SJCRH30 (cell line): ENCODE measurements at regions not wholly inside any gene's neighbourhood (a gene's known extent, or its start where the extent isn't known, plus 50 kb on each side); places are given as distances from the start of the nearest gene placed in this dataset.

Source experiments
- DNase-seq, 2 experiments: peaks; one replicate each; pipeline ENCODE4 v3.0.0-alpha.2; 2015 to 2020
- H3K27ac ChIP-seq: fragments of 250-450 bp; sonication (Bioruptor Pico); 2 replicates; pipeline ENCODE4 v1.5.1; 2020; ENCODE audit warnings: mild to moderate bottlenecking, moderate library complexity
- H3K27me3 ChIP-seq: fragments of 250-450 bp; sonication (Bioruptor Pico); 2 replicates; pipeline ENCODE4 v1.5.1; 2020; ENCODE audit warnings: mild to moderate bottlenecking, moderate library complexity
- H3K36me3 ChIP-seq: fragments of 250-450 bp; sonication (Bioruptor Pico); 2 replicates; pipeline ENCODE4 v1.5.1; 2020; ENCODE audit warnings: mild to moderate bottlenecking, moderate library complexity
- H3K4me1 ChIP-seq: fragments of 250-450 bp; sonication (Bioruptor Pico); 2 replicates; pipeline ENCODE4 v1.5.1; 2020; ENCODE audit warnings: mild to moderate bottlenecking, moderate library complexity
- H3K4me3 ChIP-seq: fragments of 250-450 bp; sonication (Bioruptor Pico); 2 replicates; pipeline ENCODE4 v1.5.1; 2020; ENCODE audit warnings: mild to moderate bottlenecking, moderate library complexity
- H3K9me3 ChIP-seq: fragments of 250-450 bp; sonication (Bioruptor Pico); replicated peaks from 2 replicates; pipeline ENCODE4 v1.5.1; 2020; ENCODE audit warnings: mild to moderate bottlenecking, moderate library complexity

- Histone ChIP-seq H3K27ac (no peak overlapping the region), H3K4me1 (peaks cover 8% of the 10 kb centered on the region), H3K4me3 (no peak overlapping the region), H3K9me3 (no peaks in the 10 kb centered on the region), H3K27me3 (no peaks in the 10 kb centered on the region), H3K36me3 (no peaks in the 10 kb centered on the region)
- DNase-seq: no peak
Observed at GRCh38 chr12:92437452-92437851, 265.3 kb upstream of the PLEKHG7 start.

DNA sequence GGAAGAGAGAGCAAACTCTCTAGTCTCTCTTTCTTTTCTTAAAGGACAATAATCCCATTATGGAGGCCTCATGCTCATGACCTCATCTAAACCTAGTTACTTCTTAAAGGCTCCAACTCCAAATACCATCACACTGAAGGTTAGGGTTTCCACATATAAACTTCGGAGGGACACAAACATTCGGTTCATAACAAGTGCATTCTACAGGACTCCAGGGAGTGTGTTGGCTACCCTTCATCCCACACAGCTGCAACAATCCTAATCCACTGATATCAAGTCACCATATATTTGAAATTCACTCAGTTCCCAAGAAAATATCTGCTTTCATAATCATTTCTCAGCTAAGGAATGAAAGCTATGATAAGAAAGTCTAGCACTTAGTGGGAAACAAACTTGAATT lies 265.9 kb upstream of the PLEKHG7 start:
- DNase-seq: no peak
- H3K36me3 ChIP-seq: no peaks in the 10 kb centered on the region
- H3K9me3 ChIP-seq: no peaks in the 10 kb centered on the region
- no peaks in the 10 kb centered on the region for H3K27me3 ChIP-seq
- H3K4me3 ChIP-seq: no peak overlapping the region
- peaks cover 5% of the 10 kb centered on the region; the same call in 1 of the 2 replicates for H3K4me1 ChIP-seq
- H3K27ac ChIP-seq: no peak overlapping the region

DNA sequence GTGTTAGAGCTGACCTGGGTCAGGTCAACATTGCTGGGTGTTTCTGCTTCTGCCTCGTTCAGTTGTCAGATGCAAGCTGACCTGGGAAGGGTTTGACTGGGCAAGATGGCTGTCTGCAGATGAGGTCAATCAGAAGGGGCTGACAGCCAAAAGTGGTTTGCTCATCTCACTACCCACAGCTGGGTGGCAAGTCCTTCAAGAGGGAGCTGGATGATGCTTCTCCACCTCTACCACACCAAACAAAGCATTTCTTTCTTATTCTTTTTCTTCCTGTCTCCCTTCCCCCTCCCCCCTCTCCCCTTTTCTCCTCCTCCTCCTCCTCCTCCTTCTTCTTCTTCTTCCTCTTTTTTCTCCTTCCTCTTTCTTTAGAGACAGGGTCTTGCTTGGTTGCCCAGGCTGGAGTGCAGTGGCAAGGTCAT lies 268.2 kb upstream of the PLEKHG7 start:
- Histone ChIP-seq H3K27me3 (no peaks in the 10 kb centered on the region), H3K4me1 (no peaks in the 10 kb centered on the region), H3K4me3 (no peak overlapping the region), H3K36me3 (no peaks in the 10 kb centered on the region), H3K27ac (no peak overlapping the region), H3K9me3 (no peaks in the 10 kb centered on the region)
- DNase-seq: no peak

- no peaks in the 10 kb centered on the region for H3K4me1 ChIP-seq
- H3K27ac ChIP-seq: no peak overlapping the region
- no peaks in the 10 kb centered on the region for H3K9me3 ChIP-seq
- H3K36me3 ChIP-seq: no peaks in the 10 kb centered on the region
- H3K27me3 ChIP-seq: no peaks in the 10 kb centered on the region
- H3K4me3 ChIP-seq: no peak overlapping the region
- no peak for DNase-seq
Observed at GRCh38 chr12:92432724-92433441, 269.9 kb upstream of the PLEKHG7 start.

DNA sequence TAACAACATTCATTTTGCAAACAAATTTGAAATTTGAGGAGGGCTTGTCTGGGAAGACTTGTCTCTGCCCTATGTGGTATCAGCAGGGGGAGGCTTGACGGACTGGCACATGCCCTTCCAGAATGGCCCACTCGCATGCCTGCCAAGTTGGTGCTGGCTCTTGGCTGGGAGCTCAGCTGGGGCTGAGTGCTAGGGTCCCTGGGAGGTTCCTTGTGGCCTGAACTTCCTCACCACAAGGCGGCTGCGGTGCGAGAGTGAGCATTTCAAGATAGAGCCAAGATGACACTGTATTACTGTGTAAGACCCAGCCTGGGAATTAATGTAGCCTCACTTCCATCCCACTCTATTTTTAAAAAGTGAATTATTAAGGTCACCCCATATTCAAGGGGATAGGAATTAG lies 271.6 kb upstream of the PLEKHG7 start:
- H3K9me3 ChIP-seq: no peaks in the 10 kb centered on the region
- H3K27me3 ChIP-seq: no peaks in the 10 kb centered on the region
- no peak overlapping the region for H3K27ac ChIP-seq
- no peaks in the 10 kb centered on the region for H3K36me3 ChIP-seq
- DNase-seq: no peak
- no peak overlapping the region for H3K4me3 ChIP-seq
- no peaks in the 10 kb centered on the region for H3K4me1 ChIP-seq

GRCh38 chr12:92426332-92426731 lies 276.5 kb upstream of the PLEKHG7 start:
- no peak overlapping the region for H3K27ac ChIP-seq
- no peak overlapping the region for H3K4me3 ChIP-seq
- H3K36me3 ChIP-seq: no peaks in the 10 kb centered on the region
- no peaks in the 10 kb centered on the region for H3K9me3 ChIP-seq
- no peak for DNase-seq
- H3K4me1 ChIP-seq: no peaks in the 10 kb centered on the region
- no peaks in the 10 kb centered on the region for H3K27me3 ChIP-seq

GRCh38 chr12:92425165-92425564 lies 277.6 kb upstream of the PLEKHG7 start:
- Histone ChIP-seq H3K9me3 (no peaks in the 10 kb centered on the region), H3K27me3 (no peaks in the 10 kb centered on the region), H3K27ac (no peak overlapping the region), H3K36me3 (no peaks in the 10 kb centered on the region), H3K4me3 (no peak overlapping the region), H3K4me1 (no peaks in the 10 kb centered on the region)
- no peak for DNase-seq

DNA sequence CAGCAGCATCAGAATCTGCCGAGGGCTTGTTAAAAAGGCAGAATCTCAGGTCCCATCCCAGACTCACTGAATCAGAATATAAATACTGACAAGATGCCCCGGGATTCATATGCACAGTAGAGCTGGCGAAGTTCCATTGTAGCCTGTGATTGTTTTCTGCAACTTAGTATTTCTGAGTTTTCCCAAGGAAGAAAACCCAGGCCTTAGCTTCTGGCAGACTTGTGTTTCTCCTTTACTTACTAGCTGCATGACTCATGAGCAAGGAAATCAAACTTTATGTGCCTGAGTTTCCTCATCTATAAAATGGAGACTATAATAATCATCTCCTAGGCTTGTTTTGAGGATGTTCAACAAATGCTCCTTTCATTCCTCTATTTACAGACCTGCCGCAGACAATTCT lies 278.5 kb upstream of the PLEKHG7 start:
- DNase-seq: no peak
- H3K9me3 ChIP-seq: no peaks in the 10 kb centered on the region
- H3K36me3 ChIP-seq: no peaks in the 10 kb centered on the region
- no peaks in the 10 kb centered on the region for H3K27me3 ChIP-seq
- no peak overlapping the region for H3K4me3 ChIP-seq
- no peaks in the 10 kb centered on the region for H3K4me1 ChIP-seq
- H3K27ac ChIP-seq: no peak overlapping the region

GRCh38 chr12:92421701-92422100 lies 276.1 kb upstream of the BTG1 start:
- H3K27me3 ChIP-seq: no peaks in the 10 kb centered on the region
- no peaks in the 10 kb centered on the region for H3K9me3 ChIP-seq
- H3K27ac ChIP-seq: no peak overlapping the region
- H3K4me1 ChIP-seq: no peaks in the 10 kb centered on the region
- H3K36me3 ChIP-seq: no peaks in the 10 kb centered on the region
- no peak for DNase-seq
- no peak overlapping the region for H3K4me3 ChIP-seq

DNA sequence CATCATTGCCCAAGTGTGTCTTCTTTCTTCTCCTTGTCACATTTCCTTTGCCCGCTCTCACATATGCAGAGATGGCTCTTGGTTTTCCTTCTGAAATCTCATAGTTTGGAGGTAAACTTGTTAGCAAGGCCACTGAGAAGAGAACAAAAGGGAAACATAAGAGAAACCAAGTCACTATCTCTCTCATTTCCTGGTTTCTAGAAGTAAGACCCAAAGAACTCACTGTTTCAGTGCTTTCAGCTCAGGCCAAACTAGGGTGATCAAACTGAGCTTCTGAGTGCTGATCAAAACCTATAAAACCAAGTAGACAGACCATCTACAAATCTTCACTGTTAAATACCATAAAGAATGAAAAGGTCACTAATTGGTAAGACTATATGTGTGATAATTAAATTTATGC lies 275.4 kb upstream of the BTG1 start:
- no peaks in the 10 kb centered on the region for H3K4me1 ChIP-seq
- no peak for DNase-seq

GRCh38 chr12:92419201-92419600 lies 273.6 kb upstream of the BTG1 start:
- DNase-seq: no peak
- H3K27me3 ChIP-seq: no peaks in the 10 kb centered on the region
- H3K4me3 ChIP-seq: no peak overlapping the region
- H3K9me3 ChIP-seq: no peaks in the 10 kb centered on the region
- H3K36me3 ChIP-seq: no peaks in the 10 kb centered on the region
- H3K27ac ChIP-seq: no peak overlapping the region
- no peaks in the 10 kb centered on the region for H3K4me1 ChIP-seq

More for the DNA sequence above, 275.4 kb upstream of the BTG1 start:
- no peak overlapping the region for H3K4me3 ChIP-seq
- H3K27ac ChIP-seq: no peak overlapping the region
- no peaks in the 10 kb centered on the region for H3K36me3 ChIP-seq
- no peaks in the 10 kb centered on the region for H3K9me3 ChIP-seq
- no peaks in the 10 kb centered on the region for H3K27me3 ChIP-seq

- Histone ChIP-seq H3K27ac (no peak overlapping the region), H3K9me3 (no peaks in the 10 kb centered on the region), H3K4me1 (no peaks in the 10 kb centered on the region), H3K4me3 (no peak overlapping the region), H3K36me3 (no peaks in the 10 kb centered on the region), H3K27me3 (no peaks in the 10 kb centered on the region)
- no peak for DNase-seq
Observed at GRCh38 chr12:92418381-92418780, 272.7 kb upstream of the BTG1 start.

- Histone ChIP-seq H3K27ac (no peak overlapping the region), H3K36me3 (no peaks in the 10 kb centered on the region), H3K4me3 (no peak overlapping the region), H3K9me3 (no peaks in the 10 kb centered on the region), H3K27me3 (no peaks in the 10 kb centered on the region), H3K4me1 (no peaks in the 10 kb centered on the region)
- no peak for DNase-seq
Observed at GRCh38 chr12:92417373-92417772, 271.7 kb upstream of the BTG1 start.

- no peak for DNase-seq
- H3K4me1 ChIP-seq: 0 out of 2 replicates have a peak, but pooled peaks cover 3% of the 10 kb centered on the region
- no peak overlapping the region for H3K27ac ChIP-seq
- no peak overlapping the region for H3K4me3 ChIP-seq
- no peaks in the 10 kb centered on the region for H3K9me3 ChIP-seq
- no peaks in the 10 kb centered on the region for H3K27me3 ChIP-seq
- H3K36me3 ChIP-seq: no peaks in the 10 kb centered on the region
Observed at GRCh38 chr12:92416385-92416812, 270.8 kb upstream of the BTG1 start.

DNA sequence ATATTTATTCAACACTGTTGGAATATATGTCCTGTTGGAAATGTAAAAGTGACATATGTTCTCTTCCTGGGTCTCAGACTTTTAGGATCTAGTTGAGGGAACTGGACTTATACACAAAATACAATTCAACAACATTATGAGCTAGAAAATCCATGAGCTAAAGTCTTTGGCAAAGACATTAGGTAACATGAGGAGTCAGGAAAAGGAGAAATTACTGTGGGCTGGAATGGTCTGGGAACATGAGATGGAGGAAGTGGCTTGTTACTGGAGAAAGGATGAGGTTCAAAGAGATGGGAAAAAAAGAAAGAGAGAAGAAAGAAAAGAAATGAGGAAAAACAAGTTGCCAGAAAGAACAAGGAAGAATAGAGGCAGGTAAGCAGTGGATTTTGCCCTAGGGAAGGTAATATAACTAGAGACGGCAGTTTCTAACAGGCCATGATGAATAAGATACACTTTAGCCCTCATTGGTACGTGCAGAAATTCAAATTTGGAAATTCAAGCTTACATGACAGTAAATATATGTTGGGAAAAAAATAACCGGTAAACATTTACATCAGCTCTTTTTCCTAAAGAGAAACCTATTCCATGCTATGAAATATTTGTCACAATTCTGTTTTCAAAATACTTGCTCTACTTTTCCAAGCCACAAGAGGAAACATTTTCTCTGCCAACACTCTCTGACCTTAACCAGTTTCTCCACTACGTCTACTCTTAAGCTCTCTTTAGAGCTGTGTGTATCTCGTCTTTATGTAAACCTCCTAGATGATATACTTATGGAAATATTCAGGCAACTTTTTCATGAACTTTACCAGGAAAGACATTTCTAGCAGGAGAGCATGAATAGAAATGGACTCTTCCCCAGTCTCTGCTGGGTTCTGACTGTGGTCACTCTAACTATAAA lies 268.8 kb upstream of the BTG1 start:
- Histone ChIP-seq H3K36me3 (no peaks in the 10 kb centered on the region), H3K4me1 (0 out of 2 replicates have a peak, but pooled peaks cover 6% of the 10 kb centered on the region), H3K27me3 (no peaks in the 10 kb centered on the region), H3K9me3 (no peaks in the 10 kb centered on the region), H3K4me3 (no peak overlapping the region), H3K27ac (no peak overlapping the region)
- DNase-seq: no peak
